GM12891 (cell line): ENCODE measurements at regions not wholly inside any gene's neighbourhood (a gene's known extent, or its start where the extent isn't known, plus 50 kb on each side); places are given as distances from the start of the nearest gene placed in this dataset.

Experiments used
- PAX5 ChIP-seq: IDR thresholded peaks from 2 replicates; pipeline ENCODE4 v1.6.1; 2011; ENCODE audit warnings: low read length, moderate library complexity, mild to moderate bottlenecking; ENCODE audit not compliant: insufficient read depth, severe bottlenecking
- POLR2A ChIP-seq: IDR thresholded peaks from 2 replicates; pipeline ENCODE4 v1.6.1; 2011; ENCODE audit warnings: low read depth, low read length, control low read depth
- TAF1 ChIP-seq: IDR thresholded peaks from 2 replicates; pipeline ENCODE4 v1.6.1; 2011; ENCODE audit warnings: low read depth, low read length, control low read depth

DNA sequence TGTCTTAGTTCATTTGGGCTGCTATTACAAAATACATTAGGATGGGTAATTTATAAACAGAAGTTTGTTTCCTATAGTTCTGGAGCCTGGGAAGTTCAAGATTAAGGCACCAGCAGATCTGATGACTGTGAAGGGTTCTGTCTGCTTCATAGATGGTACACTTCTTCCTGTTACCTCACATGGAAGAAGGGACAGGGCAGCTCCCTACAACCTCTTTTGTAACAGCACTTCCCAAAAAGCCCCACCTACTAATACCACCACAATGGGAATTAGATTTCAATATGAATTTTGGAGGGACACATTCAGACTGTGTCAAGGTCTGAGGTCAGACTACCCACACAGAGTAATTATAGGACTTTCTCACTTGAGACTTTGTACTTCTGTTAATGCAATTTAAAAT is 260.3 kb downstream of the ARHGAP12 start:
- TF ChIP-seq POLR2A (no peak), PAX5 (no peak), TAF1 (no peak)
